WI38 (cell line): ENCODE measurements at regions not wholly inside any gene's neighbourhood (a gene's known extent, or its start where the extent isn't known, plus 50 kb on each side); places are given as distances from the start of the nearest gene placed in this dataset.

Experiments used
- H3K4me3 ChIP-seq: 2 replicates; pipeline ENCODE4 v1.5.1; 2011; ENCODE audit warnings: low read depth, mild to moderate bottlenecking, control low read depth, low read length
- CTCF ChIP-seq: IDR thresholded peaks from 2 replicates; pipeline ENCODE4 v1.5.1; 2012; ENCODE audit warnings: low read depth, mild to moderate bottlenecking, control low read depth, low read length

DNA sequence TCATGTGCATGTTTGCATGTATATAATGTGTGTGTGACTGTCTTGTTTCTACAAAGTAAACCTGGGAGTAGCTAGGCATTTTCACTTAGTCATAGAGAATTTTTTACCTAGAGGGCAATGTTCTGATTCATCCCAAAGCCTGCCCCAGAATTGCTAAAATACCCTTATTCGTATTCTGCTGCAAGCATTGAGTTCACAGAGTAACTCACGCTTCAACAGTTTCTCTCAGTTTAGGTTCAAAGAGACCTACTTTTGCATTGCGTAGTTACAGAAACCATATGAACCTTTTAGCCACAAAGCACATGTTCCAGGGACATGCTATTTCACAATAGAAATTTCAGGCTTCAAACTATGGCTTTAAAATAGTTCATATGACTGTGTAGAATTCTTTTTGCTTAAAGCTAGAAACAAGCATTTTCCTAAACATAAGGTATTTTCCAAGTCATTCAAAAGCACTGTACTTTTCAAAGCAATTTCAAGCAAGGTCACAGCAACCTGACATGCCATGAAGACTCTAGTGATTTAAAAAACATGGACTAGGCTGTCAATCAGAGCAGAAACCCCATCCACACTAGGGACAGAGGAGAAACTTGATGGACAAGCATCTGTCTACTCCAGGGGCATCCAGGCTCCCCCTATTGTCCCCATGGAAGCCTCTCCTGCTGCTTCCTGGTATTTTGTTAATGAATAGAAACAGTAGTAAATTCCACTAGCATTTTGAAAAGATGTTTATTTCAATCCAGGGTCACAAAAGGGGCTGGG lies 81.5 kb upstream of the MAPK10 start:
- no peak for TF ChIP-seq CTCF

GRCh38 chr4:86442881-86443280 lies 83.0 kb upstream of the MAPK10 start:
- TF ChIP-seq CTCF: no peak
- H3K4me3 ChIP-seq: no peak overlapping the region

More for the DNA sequence above, 81.5 kb upstream of the MAPK10 start:
- no peak overlapping the region for H3K4me3 ChIP-seq

DNA sequence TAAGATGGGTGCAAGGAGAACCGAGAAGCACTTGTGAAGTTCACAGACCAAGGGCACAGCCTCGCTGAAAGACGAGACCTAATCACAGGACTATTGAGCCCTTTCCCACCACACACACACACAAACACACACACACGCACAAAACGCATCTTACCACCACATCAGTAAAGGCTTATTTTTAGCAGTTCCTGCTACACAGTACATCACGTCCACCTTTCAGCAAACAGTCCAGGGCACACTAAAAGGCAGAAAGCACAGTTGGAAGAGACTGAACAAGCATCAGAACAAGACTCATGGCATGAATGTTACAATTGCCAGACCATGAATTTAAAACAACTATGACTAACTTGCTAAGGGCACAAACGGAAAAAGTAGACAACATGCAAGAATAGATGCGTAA lies 83.6 kb upstream of the MAPK10 start:
- no peak for TF ChIP-seq CTCF
- H3K4me3 ChIP-seq: no peak overlapping the region

- TF ChIP-seq CTCF: no peak
- H3K4me3 ChIP-seq: no peak overlapping the region
Observed at GRCh38 chr4:86446996-86447395, 87.1 kb upstream of the MAPK10 start.

DNA sequence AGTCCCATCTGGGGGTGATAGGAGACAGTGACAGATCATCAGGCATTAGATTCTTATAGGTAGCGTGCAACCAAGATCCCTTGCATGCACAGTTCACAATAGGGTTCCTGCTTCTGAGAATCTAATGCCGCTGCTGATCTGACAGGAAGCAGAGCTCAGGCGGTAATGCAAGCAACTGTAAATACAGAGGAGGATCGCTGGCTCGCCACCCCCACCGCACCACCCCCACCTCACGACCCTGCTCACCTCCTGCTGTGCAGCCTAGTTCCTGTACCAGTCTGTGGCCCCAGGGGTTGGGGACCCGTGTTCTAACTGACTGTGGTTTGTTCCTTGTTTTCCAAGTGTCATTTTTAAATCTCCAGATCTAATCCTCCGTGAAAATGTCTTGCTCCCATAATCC lies 89.0 kb upstream of the MAPK10 start:
- no peak overlapping the region for H3K4me3 ChIP-seq
- no peak for TF ChIP-seq CTCF

DNA sequence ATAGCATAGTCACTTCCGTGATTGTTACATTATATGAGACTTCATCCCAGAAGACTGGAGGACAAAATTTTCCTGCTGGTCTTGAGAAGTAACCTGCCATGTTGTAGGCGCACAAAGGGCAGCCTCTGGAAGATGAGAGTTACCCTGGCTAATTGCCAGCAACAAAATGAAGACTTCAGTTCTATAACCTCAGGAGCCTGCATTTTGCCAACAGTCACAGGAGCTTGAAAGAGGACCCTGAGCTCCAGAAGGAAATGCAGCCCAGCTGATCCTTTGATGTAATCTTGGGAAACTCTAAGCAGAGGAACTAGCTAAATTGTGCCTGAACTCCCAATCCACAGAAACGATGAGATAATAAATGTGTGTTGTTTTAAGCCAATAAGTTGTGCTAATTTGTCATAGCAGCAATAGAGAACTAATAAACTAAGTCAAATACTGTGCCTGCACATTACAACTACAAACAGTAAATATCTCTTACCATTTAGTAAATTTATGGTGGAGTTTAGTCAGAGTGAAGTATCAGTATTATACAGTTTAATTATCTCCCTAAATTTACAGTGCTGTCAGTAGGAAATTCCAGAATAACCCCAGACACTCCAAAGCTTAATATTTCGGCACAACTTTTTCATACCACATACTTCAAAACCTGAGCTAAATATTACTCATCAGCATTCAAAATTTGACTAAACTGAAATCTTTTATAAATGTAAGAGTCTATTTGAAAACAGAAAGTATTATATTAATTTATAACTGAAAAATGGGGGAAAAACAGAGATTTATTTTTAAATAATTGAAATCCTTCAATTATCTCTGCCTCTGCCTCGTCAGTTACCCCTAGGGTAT lies 90.1 kb upstream of the MAPK10 start:
- H3K4me3 ChIP-seq: no peak overlapping the region
- TF ChIP-seq CTCF: no peak

DNA sequence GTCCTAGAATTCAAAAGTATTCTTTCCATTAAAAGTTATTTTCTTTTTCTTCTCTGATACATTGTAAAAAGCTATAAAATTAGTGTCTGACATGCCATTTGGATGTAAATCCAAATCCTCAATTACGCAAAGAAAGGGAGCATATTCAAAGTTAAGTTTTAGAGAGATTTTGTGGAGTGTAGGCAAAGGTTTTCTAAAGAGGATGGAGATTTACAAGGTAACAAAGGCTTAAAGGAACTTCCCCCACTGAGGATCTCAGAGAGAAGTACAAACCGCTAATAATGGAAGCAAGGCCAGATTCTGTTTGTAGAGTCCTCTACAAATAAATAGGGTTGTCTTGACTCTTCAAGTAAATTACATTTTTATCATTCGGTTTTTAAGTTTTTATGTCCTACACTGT lies 91.0 kb upstream of the MAPK10 start:
- no peak overlapping the region for H3K4me3 ChIP-seq
- no peak for TF ChIP-seq CTCF
